Limb (tissue), 2 donors: ENCODE measurements at regions not wholly inside any gene's neighbourhood (a gene's known extent, or its start where the extent isn't known, plus 50 kb on each side); places are given as distances from the start of the nearest gene placed in this dataset.

Experiments
- DNase-seq, 2 donors: peaks; one replicate each; pipeline ENCODE4 v3.0.0-alpha.2; 2016; ENCODE audit errors: extremely low spot score in 2 of 2

DNA sequence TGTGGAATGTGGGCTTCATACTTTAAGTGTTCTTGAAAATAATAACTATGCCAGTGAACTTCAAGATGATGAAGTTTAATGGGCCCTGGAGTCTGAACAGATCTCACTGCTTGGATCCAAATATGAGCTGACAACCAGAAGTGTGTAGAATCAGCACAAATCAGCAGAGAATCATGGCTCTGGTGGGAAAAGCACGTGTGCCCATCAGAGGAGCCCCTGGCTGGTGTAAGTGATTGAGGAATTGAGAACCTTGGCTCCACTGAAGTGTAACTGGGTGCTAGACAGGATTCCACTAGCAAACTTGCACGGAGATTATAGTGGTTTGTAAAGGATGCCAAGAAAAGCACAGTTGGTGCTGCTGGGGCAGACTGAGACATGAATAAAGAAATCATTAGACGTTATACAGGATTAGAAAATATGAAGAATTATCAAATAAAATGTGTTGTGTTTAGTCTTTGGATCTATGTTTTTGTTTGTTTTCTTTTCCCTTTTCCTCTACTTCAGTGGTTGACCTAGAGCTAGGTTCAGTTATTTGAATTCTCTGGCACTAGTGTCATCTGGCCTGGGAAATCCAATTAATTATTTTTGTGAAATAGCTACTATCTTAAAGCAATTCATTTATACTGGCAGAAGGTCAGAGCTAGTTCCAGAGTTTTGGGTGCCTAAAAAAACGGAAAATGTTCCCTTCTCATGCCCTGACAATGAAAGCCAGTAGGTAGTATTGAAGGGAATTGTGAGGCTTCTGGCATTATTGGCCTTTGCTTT is 175.7 kb upstream of the MEOX2 start:
- no peak for DNase-seq

DNA sequence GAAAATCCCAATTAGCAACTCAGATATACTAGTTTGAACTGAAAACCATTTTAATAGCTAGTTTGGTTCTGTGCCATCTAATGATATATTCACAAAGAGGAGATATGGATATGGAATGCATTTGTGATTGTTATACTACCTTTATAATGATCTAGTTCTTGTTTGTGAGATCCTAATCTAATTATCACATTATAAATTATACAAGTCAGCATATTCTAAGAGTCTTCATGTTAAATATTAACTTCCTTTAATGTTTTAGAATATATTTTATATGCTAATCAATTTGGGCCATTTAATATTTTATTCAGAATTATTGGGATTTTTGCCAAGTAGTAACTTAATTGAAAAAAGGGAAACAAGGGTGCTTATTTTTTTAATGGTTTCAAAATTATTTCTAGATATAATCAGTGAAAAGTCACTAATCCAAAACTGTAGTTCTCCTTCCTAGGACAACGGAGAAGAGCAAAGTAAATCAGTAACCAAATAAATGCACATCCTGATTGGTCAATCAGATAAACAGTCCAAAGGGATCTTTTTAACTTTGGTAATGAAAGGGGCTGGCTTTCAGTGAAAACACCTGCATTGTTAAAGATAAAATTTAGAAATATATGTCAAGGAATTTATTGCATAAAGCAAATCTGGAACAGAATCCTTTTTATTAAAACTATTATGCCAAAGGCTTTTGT is 173.9 kb upstream of the MEOX2 start:
- no peak for DNase-seq

DNA sequence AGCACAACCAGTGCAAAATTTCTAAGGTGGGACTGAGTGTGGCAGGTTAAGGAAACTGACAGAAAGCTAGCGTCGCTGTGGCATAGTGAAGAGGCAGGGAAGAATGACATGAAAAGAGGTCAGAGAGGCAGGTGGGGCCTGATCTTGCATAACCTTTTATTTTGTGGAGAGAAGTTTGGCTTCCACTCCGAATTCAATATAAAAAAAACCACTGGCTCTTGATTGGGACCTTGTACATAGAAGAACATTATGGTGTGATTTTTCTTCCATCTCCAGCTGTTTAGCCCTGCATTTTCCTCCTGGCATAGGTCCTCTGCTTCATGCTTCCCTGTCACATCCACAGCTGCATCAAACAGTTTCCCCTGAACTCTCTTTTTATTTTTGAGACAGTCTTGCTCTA is 170.5 kb upstream of the MEOX2 start:
- no peak for DNase-seq

DNA sequence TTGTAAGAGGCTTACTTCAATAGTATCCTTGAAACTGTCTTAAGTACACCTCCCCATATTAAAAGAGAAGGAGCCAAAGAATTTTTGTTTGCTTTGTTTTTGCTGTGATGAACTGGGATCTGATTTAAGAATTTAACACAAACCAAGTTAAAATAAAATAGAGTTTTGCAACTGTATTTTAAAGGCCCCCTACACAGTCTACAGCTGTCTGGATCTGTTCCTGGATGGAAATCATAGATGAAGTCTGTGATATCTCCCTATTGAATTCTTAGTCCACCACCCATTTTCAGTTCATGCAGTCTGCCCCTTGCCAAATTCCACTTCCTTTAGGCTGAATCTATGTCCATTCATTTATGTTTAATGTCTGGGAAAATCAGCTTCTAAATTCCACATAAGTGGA is 169.8 kb upstream of the MEOX2 start:
- DNase-seq = no peak

DNA sequence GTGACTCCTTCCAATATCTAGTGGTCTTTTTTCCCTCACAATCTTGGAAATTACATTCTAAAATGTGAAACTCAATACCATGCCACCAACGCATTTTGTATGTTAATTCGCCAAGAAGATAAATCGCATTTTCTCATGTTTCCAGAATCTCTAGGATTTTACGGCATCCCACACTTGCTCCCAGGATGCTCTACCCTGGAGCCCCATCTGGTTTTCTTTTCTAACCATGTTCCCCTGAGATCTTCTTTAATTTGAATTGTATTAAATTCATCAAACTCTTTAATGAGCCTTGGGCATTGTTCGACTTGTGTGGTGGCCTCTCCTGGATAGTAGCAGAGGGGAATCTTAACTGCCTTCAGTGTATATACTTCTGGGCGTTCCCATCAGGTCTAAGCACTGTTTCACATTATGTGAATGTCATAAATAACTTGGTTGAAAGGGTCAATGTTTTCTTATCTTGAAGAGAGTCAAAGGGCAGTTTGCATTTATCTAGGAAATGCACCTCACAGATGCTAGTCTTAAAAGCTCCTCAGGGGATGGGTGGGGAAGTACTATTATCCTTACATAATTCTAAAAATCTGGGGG is 169.1 kb upstream of the MEOX2 start:
- DNase-seq = no peak

DNA sequence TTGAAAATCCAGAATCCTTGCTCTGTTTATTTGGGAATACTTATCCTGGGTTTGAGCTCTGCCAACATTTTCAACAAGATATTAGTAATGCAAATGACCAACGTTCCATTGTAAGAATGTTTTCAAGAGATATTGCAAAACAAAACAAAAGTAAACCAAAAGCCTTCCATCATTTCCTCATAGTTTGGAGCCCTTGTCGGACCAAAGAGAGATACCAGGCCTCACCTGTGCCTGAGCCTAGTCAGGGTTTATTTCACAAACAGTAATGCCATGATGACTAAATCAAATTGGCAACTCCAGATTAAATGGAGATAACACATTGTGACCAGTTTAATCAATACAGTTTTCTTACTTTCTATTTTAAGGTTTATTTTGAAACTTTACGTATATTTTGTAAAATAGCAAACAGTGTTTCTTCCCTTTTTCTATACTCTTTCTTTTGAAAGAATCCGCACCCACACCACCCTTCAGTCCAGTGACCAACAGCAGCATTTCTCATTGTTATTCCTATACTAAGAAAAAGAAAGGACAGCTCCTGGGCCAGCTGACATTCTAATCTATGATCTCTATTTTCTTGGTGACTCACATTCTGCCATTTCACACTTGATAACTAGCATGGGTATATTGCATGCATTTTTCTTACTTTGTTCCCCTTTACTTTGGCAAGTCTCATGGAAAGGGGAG is 168.5 kb upstream of the MEOX2 start:
- DNase-seq = no peak

DNA sequence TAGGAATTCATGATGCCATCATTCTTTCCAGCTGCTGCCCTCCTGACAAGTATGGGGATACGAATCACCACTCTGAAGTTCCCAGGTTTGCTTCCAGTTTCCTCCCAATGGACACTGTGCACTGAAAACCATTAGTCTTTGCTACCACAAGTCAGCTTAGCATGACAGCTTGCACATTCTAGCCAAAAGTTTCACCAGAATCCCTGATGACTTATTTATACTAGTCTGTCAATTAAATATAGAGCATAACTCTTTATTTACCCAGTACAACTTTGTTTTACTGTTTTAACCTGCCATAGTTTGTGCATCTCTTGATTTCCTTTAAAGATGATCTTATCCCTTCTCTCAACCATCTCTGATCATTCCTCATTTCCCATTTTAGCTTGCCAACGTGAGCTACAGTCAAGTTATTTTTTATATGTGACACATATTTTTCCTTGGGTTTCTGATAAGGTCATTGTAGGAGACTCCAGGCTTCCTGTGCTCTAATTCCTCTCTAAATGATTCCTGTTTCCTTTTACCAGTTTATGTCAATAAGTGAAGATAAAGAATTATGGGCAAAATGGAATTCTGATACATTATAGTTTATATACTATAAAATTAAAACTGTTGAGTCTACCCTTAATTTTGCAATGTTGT is 167.5 kb upstream of the MEOX2 start:
- no peak for DNase-seq

DNA sequence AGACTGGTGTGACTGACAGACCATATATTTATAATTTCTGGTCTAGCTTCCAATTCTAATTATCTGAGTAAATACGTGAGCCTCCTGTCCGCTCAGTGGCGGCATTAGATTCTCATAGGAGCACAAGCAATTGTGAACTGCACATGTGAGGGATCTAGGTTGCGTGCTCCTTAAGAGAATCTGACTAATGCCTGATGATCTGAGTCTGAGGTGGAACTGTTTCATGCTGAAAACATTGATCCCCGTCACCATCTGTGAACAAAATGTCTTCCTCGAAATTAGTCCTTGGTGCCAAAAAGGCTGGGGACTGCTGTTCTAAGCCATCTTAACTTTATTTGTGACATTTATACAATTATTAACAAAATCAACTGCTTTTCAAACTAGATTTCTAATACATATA is 164.7 kb upstream of the MEOX2 start:
- DNase-seq = no peak

DNA sequence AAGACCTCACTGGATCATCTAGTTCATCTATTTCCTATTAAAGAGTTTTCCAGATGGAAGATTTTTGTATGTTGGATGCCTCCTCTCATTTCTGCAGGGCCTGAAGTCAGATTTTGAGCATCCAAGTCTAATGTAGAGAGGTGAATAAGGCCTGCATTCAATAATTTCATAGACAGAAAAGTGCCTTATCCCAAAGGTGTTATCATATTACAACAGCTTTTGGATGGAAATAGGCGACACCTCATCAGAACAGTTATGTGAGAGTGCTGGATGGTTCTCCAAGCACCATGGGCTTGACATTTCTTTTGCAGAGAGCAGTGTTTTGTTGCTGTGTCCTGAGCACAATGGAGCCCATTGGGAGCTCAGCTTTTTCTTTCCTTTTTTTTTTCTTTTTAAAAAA is 162.4 kb upstream of the MEOX2 start:
- peak in 1 of 2 donors; percentile 83 for DNase-seq

DNA sequence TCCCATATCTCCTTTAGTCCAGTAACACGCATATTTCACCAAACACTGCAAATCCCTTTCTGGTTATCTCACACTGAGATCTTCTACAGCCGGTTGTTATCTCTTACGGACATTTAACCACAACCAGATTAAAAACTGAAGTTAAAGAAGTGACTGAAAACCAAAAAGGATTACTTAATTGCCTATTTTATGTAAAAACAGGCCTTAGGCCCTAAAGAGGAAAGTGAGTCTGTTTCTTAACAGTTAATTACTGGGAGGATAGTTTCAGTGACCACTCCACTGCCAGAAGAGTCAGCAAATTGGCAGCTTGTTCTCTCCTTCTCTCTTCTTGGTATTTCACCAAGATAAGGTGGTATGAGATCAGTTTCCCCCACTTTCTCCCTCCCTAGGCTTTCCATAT is 161.9 kb upstream of the MEOX2 start:
- no peak for DNase-seq

DNA sequence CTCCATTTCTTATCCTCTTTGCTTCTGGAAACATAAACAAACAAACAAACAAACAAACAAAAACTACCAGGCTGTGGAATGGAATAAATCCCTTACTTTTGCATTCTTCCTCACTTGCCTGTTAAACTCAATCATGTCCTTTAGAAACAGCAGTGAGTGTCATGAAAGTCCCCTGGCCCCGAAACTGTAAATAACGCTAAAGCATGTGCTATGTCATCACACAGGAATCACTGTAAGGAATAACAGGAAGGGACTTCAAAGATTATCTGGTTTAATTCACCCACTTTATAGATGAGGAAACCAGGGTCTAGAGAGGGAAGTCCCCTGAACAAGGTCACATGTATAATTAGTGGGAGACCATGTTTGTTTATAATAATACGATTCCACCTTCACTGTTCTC is 159.4 kb upstream of the MEOX2 start:
- no peak for DNase-seq

DNA sequence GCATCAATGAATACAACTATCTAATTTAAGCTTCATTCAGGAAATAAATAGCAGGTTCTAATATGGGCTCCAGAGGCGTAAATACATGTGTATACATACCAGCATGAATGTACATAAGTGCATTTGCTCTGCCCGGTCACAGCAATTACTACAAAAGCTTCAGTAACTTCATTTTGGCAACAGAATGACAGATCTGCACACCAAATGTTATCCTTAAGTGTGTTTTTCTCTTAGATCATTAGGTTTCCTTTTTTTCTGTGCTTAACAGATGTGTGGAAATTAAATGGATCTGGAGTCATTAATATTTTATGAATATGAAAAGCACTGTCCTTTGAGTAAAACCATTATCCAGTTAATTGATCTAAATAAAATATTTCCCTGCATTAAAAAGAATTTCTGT is 159.0 kb upstream of the MEOX2 start:
- DNase-seq = no peak

DNA sequence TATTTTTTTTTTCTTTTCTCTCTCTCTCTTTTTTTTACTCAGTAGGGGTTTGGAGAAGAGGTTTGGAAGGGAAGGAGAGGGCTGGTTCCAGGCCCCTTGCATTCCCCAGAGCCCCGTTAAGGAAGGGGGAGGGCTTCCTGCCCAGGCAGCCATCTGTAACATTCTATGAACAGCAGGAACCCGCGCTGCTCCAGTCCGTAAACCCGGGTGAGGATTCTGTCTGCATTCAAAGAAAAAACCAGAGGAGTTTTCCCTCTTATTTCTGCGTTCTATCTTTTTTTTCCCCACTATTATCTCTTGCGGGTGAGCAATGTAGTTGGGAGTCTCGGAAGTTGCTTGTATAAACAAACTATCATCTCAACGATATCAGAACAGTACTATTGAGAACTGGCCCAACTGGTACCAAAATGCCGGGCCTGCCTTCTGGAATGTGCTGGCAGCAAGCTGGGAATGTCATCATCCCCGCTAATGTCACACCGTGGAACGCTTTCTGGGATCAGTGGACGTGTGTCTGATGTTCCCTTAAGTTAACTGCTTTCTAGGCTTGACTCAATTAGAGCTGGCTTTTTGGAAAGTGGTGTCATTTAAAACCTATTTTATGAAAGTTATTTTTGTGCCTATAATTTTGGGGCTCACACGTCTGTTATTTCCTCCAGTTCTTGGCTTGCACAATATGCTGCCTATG is 153.1 kb upstream of the MEOX2 start:
- peak; percentile 83 to 88 for DNase-seq

DNA sequence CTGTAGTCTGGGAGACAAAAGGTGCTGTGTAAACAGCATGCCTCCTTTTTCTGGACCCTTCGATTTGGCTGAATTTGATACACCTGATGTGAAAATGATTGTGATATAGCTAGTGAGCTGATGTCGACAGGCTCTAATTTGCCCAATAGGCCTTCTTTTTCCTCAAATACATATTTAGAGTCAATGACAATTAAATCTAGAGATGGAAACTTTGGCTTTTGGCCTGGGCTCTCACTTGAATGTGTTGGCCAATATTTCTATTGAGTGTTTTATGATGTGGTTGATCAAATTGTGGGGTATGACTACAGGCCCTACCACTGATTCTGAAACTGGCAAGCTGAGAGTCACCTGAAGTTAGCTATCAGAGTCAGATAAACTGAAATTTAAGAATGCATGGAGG is 151.8 kb upstream of the MEOX2 start:
- no peak for DNase-seq

DNA sequence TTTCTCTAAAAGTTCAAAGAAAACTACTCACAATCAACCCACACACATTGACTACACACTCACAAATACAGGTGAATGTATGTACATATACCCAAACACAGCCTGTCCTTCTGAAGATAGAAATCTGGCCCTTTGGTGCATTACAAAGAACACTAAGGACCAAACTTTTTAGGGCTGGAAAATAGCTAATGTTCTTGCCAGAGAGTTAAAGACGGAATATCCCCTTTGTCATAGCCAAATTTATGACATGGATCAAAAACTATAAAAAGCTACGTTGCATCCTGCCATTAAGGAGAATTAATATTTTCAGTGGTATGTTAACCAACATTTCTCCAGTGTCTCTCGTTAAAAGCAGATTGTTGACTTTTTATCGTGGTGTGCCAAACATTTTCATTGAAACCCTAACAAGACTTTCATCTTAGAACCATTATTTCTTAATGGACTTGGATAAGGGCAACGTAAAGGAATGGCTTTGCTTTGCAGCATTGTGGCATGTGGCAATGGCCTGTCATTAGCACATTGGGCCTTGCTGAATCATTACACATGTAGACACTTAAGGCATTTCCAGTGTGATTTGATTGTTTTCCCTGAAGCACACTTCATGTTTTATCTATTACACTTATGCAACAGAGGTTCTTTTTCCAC is 150.9 kb upstream of the MEOX2 start:
- DNase-seq = no peak

DNA sequence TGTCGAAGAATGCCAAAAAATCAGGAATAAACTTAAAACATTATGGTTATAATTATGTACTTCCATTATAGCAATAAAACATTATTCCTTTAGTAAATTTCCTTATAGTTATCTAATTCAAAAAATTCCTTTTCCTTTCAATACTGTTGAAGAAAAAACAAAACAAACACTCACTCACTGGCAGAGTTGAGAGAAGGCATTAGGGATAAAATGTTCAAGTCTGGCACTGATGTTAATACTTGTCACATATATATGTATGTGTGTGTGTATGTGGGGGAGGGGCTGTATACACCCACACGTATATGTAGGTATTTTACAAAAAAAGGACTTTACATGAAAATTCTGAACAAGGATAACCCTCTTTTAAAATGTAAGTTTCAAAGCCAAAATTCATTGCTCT is 150.2 kb upstream of the MEOX2 start:
- DNase-seq = no peak

DNA sequence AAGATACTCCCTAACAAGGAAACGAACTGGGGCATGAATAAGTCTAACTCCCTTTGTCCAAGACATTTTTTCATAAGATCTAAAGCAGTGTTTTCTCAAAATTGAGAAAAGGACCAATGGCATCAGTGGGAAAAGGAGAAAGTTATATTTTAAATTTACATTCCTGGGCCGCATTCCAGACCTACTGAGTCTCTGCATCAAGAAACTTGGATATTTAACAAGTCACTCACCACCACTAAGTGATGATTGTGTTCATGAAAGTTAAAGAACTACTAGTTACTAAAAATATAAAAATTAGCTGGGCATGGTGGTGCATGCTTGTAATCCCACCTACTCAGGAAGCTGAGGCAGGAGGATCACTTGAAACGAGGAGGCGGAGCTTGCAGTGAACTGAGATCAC is 149.6 kb upstream of the MEOX2 start:
- DNase-seq = no peak

DNA sequence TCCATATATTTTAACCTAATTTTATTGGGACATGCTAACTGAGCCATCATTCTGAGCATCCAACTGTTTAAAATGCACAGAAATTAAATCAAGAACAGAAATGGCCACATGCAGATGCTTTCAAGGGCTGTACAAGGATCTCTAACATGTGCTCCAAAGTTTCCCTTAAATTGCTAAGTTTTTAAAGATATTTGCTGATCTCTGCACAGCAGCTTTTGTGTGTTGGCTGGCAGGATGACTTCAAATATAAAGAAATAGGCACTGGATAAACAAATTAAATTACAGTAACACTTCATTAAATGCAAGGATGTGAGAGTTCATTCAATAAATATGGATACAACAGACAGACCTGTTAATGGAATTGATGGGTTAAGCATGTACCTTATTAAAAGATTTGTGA is 148.0 kb upstream of the MEOX2 start:
- no peak for DNase-seq

DNA sequence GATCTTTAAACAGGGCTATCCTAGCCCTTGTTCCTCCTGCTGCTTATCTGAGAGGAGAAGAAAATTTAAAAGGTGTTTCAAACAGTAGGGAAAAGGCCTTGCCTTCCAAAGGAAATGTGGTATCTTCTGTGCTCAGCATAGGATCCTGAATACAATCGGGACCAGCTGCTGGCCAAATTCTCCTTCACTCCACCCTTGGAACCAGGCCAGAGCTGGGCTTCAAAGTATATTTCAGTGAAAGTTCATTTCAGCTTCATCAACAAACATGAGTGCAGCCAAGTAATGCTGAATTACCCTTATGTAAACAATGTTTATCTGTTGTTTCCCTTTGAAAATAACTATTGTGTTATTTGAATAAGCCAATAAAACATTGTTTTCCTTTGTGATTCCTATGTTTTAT is 146.5 kb upstream of the MEOX2 start:
- DNase-seq = no peak

DNA sequence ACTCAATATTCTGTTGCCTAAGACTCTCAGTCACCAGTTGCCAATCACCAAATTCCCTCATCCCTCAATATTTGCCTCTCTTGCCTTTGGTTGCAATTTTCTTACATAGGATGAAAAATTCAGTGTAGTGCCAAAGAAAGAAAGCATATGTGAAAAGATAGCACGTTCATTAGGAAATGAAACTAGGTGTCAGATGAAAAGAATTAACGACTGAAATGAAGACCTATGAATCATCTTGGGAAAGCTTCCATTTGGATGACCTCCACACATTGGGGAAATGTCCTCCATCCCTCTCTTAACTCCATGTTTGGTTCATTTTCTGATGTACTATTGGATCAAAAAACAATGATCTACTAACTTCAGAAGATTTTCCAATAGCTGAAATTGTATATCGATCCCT is 145.1 kb upstream of the MEOX2 start:
- no peak for DNase-seq

DNA sequence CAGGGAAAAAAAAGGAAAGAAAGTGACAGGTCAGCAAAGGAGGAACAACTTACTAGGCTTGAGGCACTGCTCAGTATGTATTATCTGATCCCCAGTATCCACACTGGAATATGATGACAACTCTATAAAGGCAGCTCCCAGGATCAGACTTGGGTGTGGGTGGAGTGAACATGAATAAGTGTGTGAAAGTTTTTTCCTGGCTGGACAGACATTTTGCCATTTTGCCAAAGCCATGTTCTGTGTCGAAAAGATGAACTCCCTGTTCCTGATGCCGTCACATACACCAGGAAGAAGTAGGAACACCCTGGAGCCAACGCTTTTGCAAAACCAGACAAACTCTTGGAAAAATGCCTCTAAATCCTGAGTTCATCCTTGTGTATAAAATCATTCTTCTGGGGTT is 143.2 kb upstream of the MEOX2 start:
- DNase-seq = no peak
